M059J (cell line): ENCODE measurements at regions not wholly inside any gene's neighbourhood (a gene's known extent, or its start where the extent isn't known, plus 50 kb on each side); places are given as distances from the start of the nearest gene placed in this dataset.
"Not testable (repeated sequence)": the region's sequence is repeated elsewhere in the genome, so short reads cannot be mapped to it uniquely, and the experiment has no call there.

Experiments used
- DNase-seq: peaks from one replicate; pipeline ENCODE4 v3.0.0-alpha.2; 2012; ENCODE audit warnings: low read depth

GRCh38 chr1:206256935-206257334, 53.6 kb downstream of the SRGAP2 start:
- not testable (repeated sequence) for DNase-seq

GRCh38 chr1:206261473-206261872, 58.1 kb downstream of the SRGAP2 start:
- DNase-seq: not testable (repeated sequence)

- DNase-seq: not testable (repeated sequence)
These were observed 59.1 kb downstream of the SRGAP2 start for GRCh38 chr1:206262424-206262823.

- not testable (repeated sequence) for DNase-seq
These were observed 61.6 kb downstream of the SRGAP2 start for GRCh38 chr1:206264916-206265315.

- DNase-seq: not testable (repeated sequence)
These were observed 67.8 kb downstream of the SRGAP2 start for GRCh38 chr1:206271153-206271552.

- not testable (repeated sequence) for DNase-seq
These were observed 69.8 kb downstream of the SRGAP2 start for GRCh38 chr1:206273104-206273503.

- DNase-seq: not testable (repeated sequence)
These were observed 72.8 kb downstream of the SRGAP2 start for GRCh38 chr1:206276143-206276542.

- DNase-seq: peak; percentile 25
These were observed 75.3 kb downstream of the SRGAP2 start for GRCh38 chr1:206278683-206279082.

- DNase-seq: not testable (repeated sequence)
These were observed 77.3 kb downstream of the SRGAP2 start for GRCh38 chr1:206280683-206281082.

- not testable (repeated sequence) for DNase-seq
These were observed 78.7 kb downstream of the SRGAP2 start for GRCh38 chr1:206281912-206282654.

- not testable (repeated sequence) for DNase-seq
These were observed 82.0 kb downstream of the SRGAP2 start for GRCh38 chr1:206285024-206285960.

- DNase-seq: not testable (repeated sequence)
These were observed 84.4 kb downstream of the SRGAP2 start for GRCh38 chr1:206287759-206288158.

- DNase-seq: not testable (repeated sequence)
These were observed 85.1 kb downstream of the SRGAP2 start for GRCh38 chr1:206288453-206288852.

- DNase-seq: not testable (repeated sequence)
These were observed 94.0 kb downstream of the SRGAP2 start for GRCh38 chr1:206297145-206298031.

GRCh38 chr1:206298032-206298392, 94.7 kb downstream of the SRGAP2 start:
- DNase-seq: not testable (repeated sequence)

- not testable (repeated sequence) for DNase-seq
These were observed 95.9 kb downstream of the SRGAP2 start for GRCh38 chr1:206299181-206299791.

- not testable (repeated sequence) for DNase-seq
These were observed 96.6 kb downstream of the SRGAP2 start for GRCh38 chr1:206299942-206300341.

GRCh38 chr1:206302056-206302455, 98.7 kb downstream of the SRGAP2 start:
- DNase-seq: not testable (repeated sequence)

- DNase-seq: not testable (repeated sequence)
These were observed 104.1 kb downstream of the SRGAP2 start for GRCh38 chr1:206307442-206307841.

GRCh38 chr1:206310948-206311347, 107.6 kb downstream of the SRGAP2 start:
- DNase-seq: not testable (repeated sequence)
